GM19463 (cell line): ENCODE measurements at regions not wholly inside any gene's neighbourhood (a gene's known extent, or its start where the extent isn't known, plus 50 kb on each side); places are given as distances from the start of the nearest gene placed in this dataset.

Source experiments
- ATAC-seq: cut with Tn5 transposase; IDR thresholded peaks from one replicate; pipeline ENCODE4 v1.9.1; 2021; ENCODE audit warnings: mild to moderate bottlenecking, moderate library complexity; ENCODE audit not compliant: unreplicated experiment

- no peak for ATAC-seq
Observed at GRCh38 chr15:35842631-35843030, 296.7 kb upstream of the DPH6 start.

- ATAC-seq, result no peak
Observed at GRCh38 chr15:35843498-35843897, 297.5 kb upstream of the DPH6 start.

- ATAC-seq, result no peak
Observed at GRCh38 chr15:35850284-35850683, 304.3 kb upstream of the DPH6 start.

- no peak for ATAC-seq
Observed at GRCh38 chr15:35851491-35851890, 305.5 kb upstream of the DPH6 start.

GRCh38 chr15:35852818-35853624 lies 307.1 kb upstream of the DPH6 start:
- no peak for ATAC-seq

GRCh38 chr15:35854316-35854715 lies 308.4 kb upstream of the DPH6 start:
- ATAC-seq, result no peak

- ATAC-seq, result no peak
Observed at GRCh38 chr15:35857567-35858226, 311.7 kb upstream of the DPH6 start.

- no peak for ATAC-seq
Observed at GRCh38 chr15:35858707-35859106, 312.7 kb upstream of the DPH6 start.

- ATAC-seq, result no peak
Observed at GRCh38 chr15:35863655-35864054, 317.7 kb upstream of the DPH6 start.

GRCh38 chr15:35867356-35867755 lies 321.4 kb upstream of the DPH6 start:
- no peak for ATAC-seq

GRCh38 chr15:35871282-35871681 lies 325.3 kb upstream of the DPH6 start:
- ATAC-seq, result no peak

GRCh38 chr15:35871812-35872211 lies 325.8 kb upstream of the DPH6 start:
- no peak for ATAC-seq

GRCh38 chr15:35872577-35872976 lies 326.6 kb upstream of the DPH6 start:
- no peak for ATAC-seq

GRCh38 chr15:35874260-35874905 lies 328.4 kb upstream of the DPH6 start:
- ATAC-seq, result no peak

- ATAC-seq, result no peak
Observed at GRCh38 chr15:35876762-35877161, 330.8 kb upstream of the DPH6 start.

GRCh38 chr15:35880896-35881295 lies 334.9 kb upstream of the DPH6 start:
- no peak for ATAC-seq

GRCh38 chr15:35885870-35886269 lies 339.9 kb upstream of the DPH6 start:
- no peak for ATAC-seq

- no peak for ATAC-seq
Observed at GRCh38 chr15:35886765-35887164, 340.8 kb upstream of the DPH6 start.

- ATAC-seq, result no peak
Observed at GRCh38 chr15:35888815-35889214, 342.9 kb upstream of the DPH6 start.

- no peak for ATAC-seq
Observed at GRCh38 chr15:35907511-35907910, 361.5 kb upstream of the DPH6 start.

- no peak for ATAC-seq
Observed at GRCh38 chr15:35909414-35909813, 363.4 kb upstream of the DPH6 start.

GRCh38 chr15:35910227-35910626 lies 364.3 kb upstream of the DPH6 start:
- no peak for ATAC-seq
